Caco-2 (cell line): ENCODE measurements at regions not wholly inside any gene's neighbourhood (a gene's known extent, or its start where the extent isn't known, plus 50 kb on each side); places are given as distances from the start of the nearest gene placed in this dataset.

Experiments
- BruUV-seq: library from RNA; stranded (reverse); fragments of 400-500 nt; replicated peaks from 2 replicates; lab custom pipeline; 2021; lab: Mats Ljungman, UMichigan
- CTCF ChIA-PET: fragments of 300-600 bp; sonication (Branson Sonifier 250); formaldehyde crosslinking; loops from one replicate; lab custom pipeline; 2022; ENCODE audit warnings: antibody characterized with exemption; lab: Charles Lee
- POLR2A ChIA-PET: fragments of 300-600 bp; sonication (Branson Sonifier 250); formaldehyde crosslinking; loops from one replicate; lab custom pipeline; 2022; ENCODE audit warnings: antibody characterized with exemption; lab: Charles Lee
- DNase-seq, 2 experiments: peaks; one replicate each; pipeline versions ENCODE4 v3.0.0 to v3.0.0-alpha.2; 2020 to 2022
- H3K27me3 ChIP-seq: replicated peaks from 2 replicates; pipeline ENCODE4 v1.6.0; 2011; ENCODE audit warnings: low read length; ENCODE audit not compliant: control insufficient read depth, insufficient read depth
- H3K36me3 ChIP-seq: 2 replicates; pipeline ENCODE4 v1.5.1; 2011; ENCODE audit warnings: low read length; ENCODE audit not compliant: control insufficient read depth, insufficient read depth
- H3K4me1 ChIP-seq: fragments of 250-450 bp; sonication (Bioruptor Pico); 2 replicates; pipeline ENCODE4 v1.5.1; 2020; ENCODE audit warnings: mild to moderate bottlenecking
- H3K4me3 ChIP-seq: 2 replicates; pipeline ENCODE4 v1.5.1; 2011; ENCODE audit warnings: low read depth, mild to moderate bottlenecking, control low read depth, low read length
- H3K9me3 ChIP-seq: fragments of 250-450 bp; sonication (Bioruptor Pico); 2 replicates; pipeline ENCODE4 v1.5.1; 2020; ENCODE audit warnings: mild to moderate bottlenecking, moderate library complexity
- H3K27ac Mint-ChIP-seq: one replicate; pipeline ENCODE4 v1.8.0; 2022; ENCODE audit warnings: mixed read lengths; ENCODE audit not compliant: unreplicated experiment
- H3K27me3 Mint-ChIP-seq: one replicate; pipeline ENCODE4 v1.8.0; 2022; ENCODE audit warnings: mixed read lengths; ENCODE audit not compliant: insufficient read depth, unreplicated experiment
- H3K36me3 Mint-ChIP-seq: one replicate; pipeline ENCODE4 v1.8.0; 2022; ENCODE audit warnings: mild to moderate bottlenecking, mixed read lengths; ENCODE audit not compliant: insufficient read depth, unreplicated experiment
- H3K4me1 Mint-ChIP-seq: one replicate; pipeline ENCODE4 v1.8.0; 2022; ENCODE audit warnings: low read depth, mixed read lengths; ENCODE audit not compliant: unreplicated experiment
- H3K4me3 Mint-ChIP-seq: one replicate; pipeline ENCODE4 v1.8.0; 2022; ENCODE audit warnings: mild to moderate bottlenecking, moderate library complexity, mixed read lengths; ENCODE audit not compliant: unreplicated experiment
- H3K9me3 Mint-ChIP-seq: one replicate; pipeline ENCODE4 v1.8.0; 2022; ENCODE audit warnings: mixed read lengths; ENCODE audit not compliant: unreplicated experiment
- CTCF ChIP-seq, 2 experiments: fragments of 200-600 bp in 1 of 2; IDR thresholded peaks; 1 replicate in 1 of 2; 2 replicates in 1 of 2; pipeline versions ENCODE4 v1.5.1 to v1.8.0; 2011 to 2022; ENCODE audit warnings: antibody characterized with exemption in 1 of 2, control low read depth in 1 of 2, inconsistent platforms in 1 of 2, low read depth in 1 of 2, low read length in 1 of 2, mild to moderate bottlenecking in 1 of 2, moderate library complexity in 1 of 2; ENCODE audit not compliant: insufficient read depth in 1 of 2, severe bottlenecking in 1 of 2, unreplicated experiment in 1 of 2
- intact Hi-C: fragments of 100-400 bp; cut with micrococcal nuclease; formaldehyde crosslinking; loops from one replicate; pipeline ENCODE4 v1.10.0; 2022; ENCODE audit not compliant: unreplicated experiment

- peaks cover 7% of the 10 kb centered on the region for H3K27me3 Mint-ChIP-seq
- Histone ChIP-seq H3K4me3 (no peak overlapping the region), H3K4me1 (no peaks in the 10 kb centered on the region), H3K9me3 (no peaks in the 10 kb centered on the region), H3K27me3 (no peaks in the 10 kb centered on the region), H3K36me3 (no peaks in the 10 kb centered on the region)
- BruUV-seq, result no TSS peak
- no peaks in the 10 kb centered on the region for H3K9me3 Mint-ChIP-seq
- ChIA-PET POLR2A (no interaction called here), CTCF (no interaction called here)
- H3K4me3 Mint-ChIP-seq, result no peak overlapping the region
- TF ChIP-seq CTCF (IDR thresholded peaks at IDR 0.05; ENCODE audit: insufficient read depth in 1 of 2, low read depth in 1 of 2, low read length in 1 of 2, severe bottlenecking in 1 of 2, unreplicated experiment in 1 of 2), result no peak
- intact Hi-C loops, result no loop called here
- DNase-seq, result no peak
- no peaks in the 10 kb centered on the region for H3K4me1 Mint-ChIP-seq
- no peaks in the 10 kb centered on the region for H3K36me3 Mint-ChIP-seq
- H3K27ac Mint-ChIP-seq, result no peak overlapping the region
Measured at GRCh38 chr10:61050120-61050745, 106.2 kb upstream of the RHOBTB1 start.

GRCh38 chr10:61049386-61049785 is 105.4 kb upstream of the RHOBTB1 start:
- H3K27me3 ChIP-seq, result no peaks in the 10 kb centered on the region
- Mint-ChIP-seq H3K36me3 (no peaks in the 10 kb centered on the region), H3K9me3 (no peaks in the 10 kb centered on the region), H3K27me3 (peaks cover 7% of the 10 kb centered on the region), H3K27ac (no peak overlapping the region), H3K4me1 (no peaks in the 10 kb centered on the region), H3K4me3 (no peak overlapping the region)
- DNase-seq, result no peak
- no TSS peak for BruUV-seq
- CTCF ChIA-PET, result no interaction called here
- no peak for TF ChIP-seq CTCF (IDR thresholded peaks at IDR 0.05; ENCODE audit: insufficient read depth in 1 of 2, low read depth in 1 of 2, low read length in 1 of 2, severe bottlenecking in 1 of 2, unreplicated experiment in 1 of 2)
- H3K4me3 ChIP-seq, result no peak overlapping the region
- no peaks in the 10 kb centered on the region for H3K9me3 ChIP-seq
- POLR2A ChIA-PET, result interaction anchor here (0.6 kb wide), 1 partner anchor 980 kb away, joined by 4 read pairs; no protein-coding TSS in a partner anchor
- no peaks in the 10 kb centered on the region for H3K36me3 ChIP-seq
- intact Hi-C loops, result no loop called here
- H3K4me1 ChIP-seq, result no peaks in the 10 kb centered on the region

GRCh38 chr10:61047788-61048560 is 104.0 kb upstream of the RHOBTB1 start:
- ChIA-PET CTCF (interaction anchor here (0.5 kb wide), 1 partner anchor 200 kb away, joined by 8 read pairs; no protein-coding TSS in a partner anchor), POLR2A (no interaction called here)
- H3K4me3 ChIP-seq, result no peak overlapping the region
- Mint-ChIP-seq H3K36me3 (no peaks in the 10 kb centered on the region), H3K27me3 (peaks cover 7% of the 10 kb centered on the region), H3K9me3 (no peaks in the 10 kb centered on the region), H3K27ac (no peak overlapping the region), H3K4me3 (no peak overlapping the region), H3K4me1 (no peaks in the 10 kb centered on the region)
- TF ChIP-seq CTCF (IDR thresholded peaks at IDR 0.05; ENCODE audit: insufficient read depth in 1 of 2, low read depth in 1 of 2, low read length in 1 of 2, severe bottlenecking in 1 of 2, unreplicated experiment in 1 of 2), result no peak
- DNase-seq, result no peak
- H3K4me1 ChIP-seq, result 0 out of 2 replicates have a peak, but pooled peaks cover 5% of the 10 kb centered on the region
- no TSS peak for BruUV-seq
- H3K9me3 ChIP-seq, result no peaks in the 10 kb centered on the region
- intact Hi-C loops, result no loop called here
- no peaks in the 10 kb centered on the region for H3K36me3 ChIP-seq
- no peaks in the 10 kb centered on the region for H3K27me3 ChIP-seq
